IMR-90 (cell line): ENCODE measurements at regions not wholly inside any gene's neighbourhood (a gene's known extent, or its start where the extent isn't known, plus 50 kb on each side); places are given as distances from the start of the nearest gene placed in this dataset.

ENCODE experiments used
- ATAC-seq: fragments of 200-7000 bp; cut with Tn5 transposase; 2 replicates; pipeline ENCODE4 v1.9.1; 2020; ENCODE audit warnings: low read depth, mild to moderate bottlenecking, moderate library complexity
- BruUV-seq: library from RNA; stranded (reverse); fragments of 400-500 nt; replicated peaks from 2 replicates; lab custom pipeline; 2021; lab: Mats Ljungman, UMichigan
- CTCF ChIA-PET: fragments of 300-600 bp; formaldehyde crosslinking; extraction: SDS; loops from one replicate; lab custom pipeline; 2021; ENCODE audit warnings: antibody characterized with exemption; lab: Yijun Ruan, JAX
- POLR2A ChIA-PET: fragments of 300-600 bp; sonication (Branson Sonifier 250); formaldehyde crosslinking; loops from one replicate; lab custom pipeline; 2022; ENCODE audit warnings: antibody characterized with exemption; ENCODE audit not compliant: unreplicated experiment; lab: Charles Lee
- DNase-seq: peaks from one replicate; pipeline ENCODE4 v3.0.0; 2013
- H2AFZ ChIP-seq: replicated peaks from 2 replicates; pipeline ENCODE3; 2013; ENCODE audit warnings: low read length, mild to moderate bottlenecking; ENCODE audit not compliant: poor library complexity
- H2AK5ac ChIP-seq: 2 replicates; pipeline ENCODE4 v1.6.1; 2013; ENCODE audit warnings: low read depth, low read length, inconsistent platforms
- H2AK9ac ChIP-seq: replicated peaks from 2 replicates; pipeline ENCODE3; 2013; ENCODE audit warnings: mild to moderate bottlenecking, low read depth, low read length, moderate library complexity; ENCODE audit not compliant: poor library complexity
- H2BK120ac ChIP-seq: 2 replicates; pipeline ENCODE4 v1.6.1; 2013; ENCODE audit warnings: low read depth, low read length, inconsistent platforms
- H2BK15ac ChIP-seq: 3 replicates; pipeline ENCODE4 v1.6.1; 2013; ENCODE audit warnings: low read depth, low read length, inconsistent platforms
- H2BK20ac ChIP-seq: 2 replicates; pipeline ENCODE4 v1.6.1; 2013; ENCODE audit warnings: low read depth, mild to moderate bottlenecking, inconsistent platforms, low read length, moderate library complexity
- H2BK5ac ChIP-seq: 2 replicates; pipeline ENCODE4 v1.6.1; 2013; ENCODE audit warnings: mild to moderate bottlenecking, low read depth, low read length, inconsistent platforms; ENCODE audit not compliant: poor library complexity, severe bottlenecking
- H3K14ac ChIP-seq: replicated peaks from 2 replicates; pipeline ENCODE4 v1.6.1; 2013; ENCODE audit warnings: low read depth, low read length, inconsistent platforms
- H3K18ac ChIP-seq: 2 replicates; pipeline ENCODE4 v1.6.1; 2013; ENCODE audit warnings: low read depth, low read length, control low read depth
- H3K23ac ChIP-seq: 2 replicates; pipeline ENCODE4 v1.6.1; 2013; ENCODE audit warnings: low read depth, low read length, inconsistent platforms
- H3K27ac ChIP-seq: 2 replicates; pipeline ENCODE4 v1.5.1; 2013; ENCODE audit warnings: mild to moderate bottlenecking, control low read depth, low read length; ENCODE audit not compliant: insufficient read depth
- H3K27me3 ChIP-seq: 2 replicates; pipeline ENCODE4 v1.6.1; 2013; ENCODE audit warnings: low read length; ENCODE audit not compliant: control insufficient read depth, insufficient read depth
- H3K36me3 ChIP-seq: 2 replicates; pipeline ENCODE4 v1.6.1; 2013; ENCODE audit warnings: low read length, mixed read lengths; ENCODE audit not compliant: control insufficient read depth, insufficient read depth
- H3K4ac ChIP-seq: 2 replicates; pipeline ENCODE4 v1.6.1; 2013; ENCODE audit warnings: low read depth, low read length, inconsistent platforms
- H3K4me1 ChIP-seq: 2 replicates; pipeline ENCODE4 v1.6.1; 2013; ENCODE audit warnings: low read length, mixed read lengths; ENCODE audit not compliant: control insufficient read depth, insufficient read depth
- H3K4me2 ChIP-seq: 2 replicates; pipeline ENCODE4 v1.6.1; 2013; ENCODE audit warnings: low read depth, mild to moderate bottlenecking, control low read depth, low read length, moderate library complexity
- H3K4me3 ChIP-seq: 2 replicates; pipeline ENCODE4 v1.5.1; 2013; ENCODE audit warnings: low read depth, mild to moderate bottlenecking, control low read depth, low read length, moderate library complexity; ENCODE audit not compliant: insufficient read depth
- H3K56ac ChIP-seq: 2 replicates; pipeline ENCODE4 v1.6.1; 2013; ENCODE audit warnings: low read length, inconsistent platforms; ENCODE audit not compliant: insufficient read depth; ENCODE audit errors: extremely low read depth
- H3K79me1 ChIP-seq, 2 experiments: 2 replicates each; pipeline ENCODE4 v1.6.1; 2013; ENCODE audit warnings: low read length in 2 of 2, inconsistent platforms in 1 of 2, low read depth in 1 of 2
- H3K9ac ChIP-seq: 2 replicates; pipeline ENCODE4 v1.6.1; 2013; ENCODE audit warnings: low read depth, low read length, control low read depth
- H3K9me1 ChIP-seq: 2 replicates; pipeline ENCODE4 v1.6.1; 2013; ENCODE audit warnings: low read length, inconsistent platforms; ENCODE audit not compliant: insufficient read depth
- H3K9me3 ChIP-seq: 2 replicates; pipeline ENCODE4 v1.6.1; 2013; ENCODE audit warnings: low read length; ENCODE audit not compliant: control insufficient read depth, insufficient read depth
- H4K20me1 ChIP-seq: 2 replicates; pipeline ENCODE4 v1.6.1; 2013; ENCODE audit warnings: low read length, inconsistent platforms; ENCODE audit not compliant: insufficient read depth
- H4K5ac ChIP-seq: 2 replicates; pipeline ENCODE4 v1.6.1; 2013; ENCODE audit warnings: mild to moderate bottlenecking, low read depth, low read length, control low read depth
- H4K8ac ChIP-seq, 2 experiments: 2 replicates each; pipeline ENCODE4 v1.6.1; 2013; ENCODE audit warnings: low read depth in 2 of 2, low read length in 2 of 2, control low read depth in 1 of 2, inconsistent platforms in 1 of 2
- H4K91ac ChIP-seq: 2 replicates; pipeline ENCODE4 v1.6.1; 2013; ENCODE audit warnings: low read depth, low read length, inconsistent platforms; ENCODE audit not compliant: insufficient read depth
- CEBPB ChIP-seq: IDR thresholded peaks from 2 replicates; pipeline ENCODE4 v1.6.1; 2012; ENCODE audit warnings: low read depth, low read length, improper control_type of control experiment
- CHD1 ChIP-seq: IDR thresholded peaks from 2 replicates; pipeline ENCODE4 v1.6.1; 2012; ENCODE audit warnings: low read depth, low read length, improper control_type of control experiment
- FOS ChIP-seq: fragments of 150-350 bp; IDR thresholded peaks from 2 replicates; pipeline ENCODE4 v1.6.1; 2016; ENCODE audit warnings: low read depth, low read length
- MAFK ChIP-seq: IDR thresholded peaks from 2 replicates; pipeline ENCODE4 v1.6.1; 2012; ENCODE audit warnings: low read depth, low read length, improper control_type of control experiment
- MAZ ChIP-seq: IDR thresholded peaks from 2 replicates; pipeline ENCODE4 v1.6.1; 2012; ENCODE audit warnings: low read depth, mild to moderate bottlenecking, low read length, improper control_type of control experiment, moderate library complexity, borderline replicate concordance
- POLR2A ChIP-seq: IDR thresholded peaks from 2 replicates; pipeline ENCODE4 v1.6.1; 2012; ENCODE audit warnings: mild to moderate bottlenecking, low read depth, low read length
- RAD21 ChIP-seq: IDR thresholded peaks from 2 replicates; pipeline ENCODE4 v1.6.1; 2012; ENCODE audit warnings: low read length, improper control_type of control experiment
- RCOR1 ChIP-seq: IDR thresholded peaks from 2 replicates; pipeline ENCODE4 v1.6.1; 2012; ENCODE audit warnings: mild to moderate bottlenecking, low read length, improper control_type of control experiment; ENCODE audit not compliant: insufficient replicate concordance
- RFX5 ChIP-seq: IDR thresholded peaks from 2 replicates; pipeline ENCODE4 v1.8.0; 2012; ENCODE audit warnings: low read depth, mild to moderate bottlenecking, low read length, moderate library complexity
- WGBS, 2 experiments: methylation state at CpG; one replicate each; pipeline versions ENCODE4 v1.1.5 to v1.1.7; 2013; ENCODE audit warnings: missing lambda C conversion rate in 2 of 2; ENCODE audit not compliant: insufficient read length in 1 of 2; ENCODE audit errors: extremely low coverage in 2 of 2; 5-methylcytosine and 5-hydroxymethylcytosine counted together
- dilution Hi-C: fragments of 300-500 bp; cut with HindIII; formaldehyde crosslinking; loops from one replicate; pipeline ENCODE4 v1.14.3; 2018; ENCODE audit warnings: low sequenced_read_pairs; ENCODE audit not compliant: unreplicated experiment
- in situ Hi-C: fragments of 300-500 bp; cut with MboI; formaldehyde crosslinking; loops from 3 replicates; pipeline ENCODE4 v1.14.3; 2019; ENCODE audit warnings: low sequenced_read_pairs, inconsistent platforms, mixed read lengths
- intact Hi-C: fragments of 100-400 bp; cut with micrococcal nuclease; formaldehyde crosslinking; loops from 2 replicates; pipeline ENCODE4 v1.10.0; 2022
- TF ChIP-seq, protein P1 (sequence below): fragments of 150-350 bp; IDR thresholded peaks from 2 replicates; pipeline ENCODE4 v1.6.1; 2016; ENCODE audit warnings: low read depth, mild to moderate bottlenecking, low read length, moderate library complexity, borderline replicate concordance

DNA sequence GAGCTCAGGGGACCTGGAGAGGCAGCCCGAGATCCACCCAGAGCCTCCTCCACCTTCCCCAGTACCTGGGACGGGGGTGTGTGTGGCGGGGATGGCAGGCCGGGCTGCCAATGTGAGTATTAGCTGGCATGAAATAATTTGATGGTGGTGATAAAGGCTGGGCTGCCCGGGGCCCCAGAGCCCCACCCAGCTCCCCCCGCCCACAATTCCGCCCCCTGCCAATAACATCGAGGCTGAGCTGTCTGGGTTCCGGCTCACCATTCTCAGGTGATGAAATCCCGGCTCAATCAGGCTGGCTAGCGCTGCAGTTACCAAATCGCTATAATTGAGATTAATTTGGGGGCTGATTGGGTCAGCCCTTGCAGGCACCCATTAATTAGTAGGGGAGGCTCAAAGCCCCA lies 103.8 kb upstream of the CASZ1 start:
- no peak for ATAC-seq
- BruUV-seq = no TSS peak
- dilution Hi-C loops = no loop called here

More for the DNA sequence above, 103.8 kb upstream of the CASZ1 start:
- H3K9me1 ChIP-seq = no peaks in the 10 kb centered on the region
- no peak overlapping the region for H3K4me3 ChIP-seq
- no peak overlapping the region for H2BK15ac ChIP-seq
- no peaks in the 10 kb centered on the region for H3K79me1 ChIP-seq
- no peak for DNase-seq
- no peak overlapping the region for H3K56ac ChIP-seq
- no peak overlapping the region for H2AK5ac ChIP-seq
- intact Hi-C loops = no loop called here
- 85% methylated on average over 4 of the region's 12 CpGs; no CpG with 5 or more reads in 1 of the 2 experiments for WGBS, 2 experiments
- H3K9me3 ChIP-seq = no peaks in the 10 kb centered on the region
- no peak for TF ChIP-seq MAFK
- TF ChIP-seq RCOR1 = no peak
- TF ChIP-seq RFX5 = no peak
- TF ChIP-seq, protein P1, sequence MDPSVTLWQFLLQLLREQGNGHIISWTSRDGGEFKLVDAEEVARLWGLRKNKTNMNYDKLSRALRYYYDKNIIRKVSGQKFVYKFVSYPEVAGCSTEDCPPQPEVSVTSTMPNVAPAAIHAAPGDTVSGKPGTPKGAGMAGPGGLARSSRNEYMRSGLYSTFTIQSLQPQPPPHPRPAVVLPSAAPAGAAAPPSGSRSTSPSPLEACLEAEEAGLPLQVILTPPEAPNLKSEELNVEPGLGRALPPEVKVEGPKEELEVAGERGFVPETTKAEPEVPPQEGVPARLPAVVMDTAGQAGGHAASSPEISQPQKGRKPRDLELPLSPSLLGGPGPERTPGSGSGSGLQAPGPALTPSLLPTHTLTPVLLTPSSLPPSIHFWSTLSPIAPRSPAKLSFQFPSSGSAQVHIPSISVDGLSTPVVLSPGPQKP = no peak
- no peak for TF ChIP-seq CHD1
- no peak for TF ChIP-seq RAD21
- TF ChIP-seq POLR2A = no peak
- TF ChIP-seq FOS = no peak
- no peak for TF ChIP-seq MAZ
- TF ChIP-seq CEBPB = no peak
- H3K18ac ChIP-seq = no peak overlapping the region
- no peak overlapping the region for H2AFZ ChIP-seq
- H2BK20ac ChIP-seq = no peak overlapping the region
- ChIA-PET POLR2A (no interaction called here), CTCF (no interaction called here)
- no peaks in the 10 kb centered on the region for H3K36me3 ChIP-seq
- no peak overlapping the region for H3K14ac ChIP-seq
- no peak overlapping the region for H3K27ac ChIP-seq
- H3K9ac ChIP-seq = no peak overlapping the region
- H2AK9ac ChIP-seq = no peak overlapping the region
- no peak overlapping the region for H4K91ac ChIP-seq
- H4K5ac ChIP-seq = no peak overlapping the region
- no peak overlapping the region for H3K4me2 ChIP-seq
- H3K4ac ChIP-seq = no peak overlapping the region
- H2BK120ac ChIP-seq = no peak overlapping the region
- in situ Hi-C loops = no loop called here
- no peak overlapping the region for H4K8ac ChIP-seq
- no peaks in the 10 kb centered on the region for H4K20me1 ChIP-seq
- peaks cover 6% of the 10 kb centered on the region for H3K27me3 ChIP-seq
- H3K23ac ChIP-seq = no peak overlapping the region
- no peaks in the 10 kb centered on the region for H3K4me1 ChIP-seq
- no peak overlapping the region for H2BK5ac ChIP-seq
